Gastrocnemius medialis (tissue), 4 donors: ENCODE measurements at regions not wholly inside any gene's neighbourhood (a gene's known extent, or its start where the extent isn't known, plus 50 kb on each side); places are given as distances from the start of the nearest gene placed in this dataset.

ENCODE experiments used
- ATAC-seq, 2 donors: fragments of 150-250 bp; one replicate each; pipeline ENCODE4 v1.9.1; 2016
- DNase-seq, 2 donors: peaks; one replicate each; pipeline ENCODE4 v3.0.0-alpha.2; 2019
- H3K27ac ChIP-seq, 4 donors: fragments of 200-600 bp; sonication (generic); 1 replicate in 1 of 4; 2 replicates in 3 of 4; pipeline ENCODE4 v1.5.1; 2016 to 2018; ENCODE audit warnings: mild to moderate bottlenecking in 2 of 4, moderate library complexity in 1 of 4
- H3K27me3 ChIP-seq, 3 donors: fragments of 200-600 bp; sonication (generic) in 2 of 3; 1 replicate in 1 of 3; 2 replicates in 2 of 3; pipeline versions ENCODE4 v1.5.1 to v1.6.0; 2016 to 2019; ENCODE audit warnings: mild to moderate bottlenecking in 1 of 3, moderate library complexity in 1 of 3
- H3K36me3 ChIP-seq, 2 donors: fragments of 200-600 bp; sonication (generic) in 1 of 2; one replicate each; pipeline ENCODE4 v1.5.1; 2017 to 2018
- H3K4me1 ChIP-seq, 2 donors: fragments of 200-600 bp; sonication (generic) in 1 of 2; one replicate each; pipeline ENCODE4 v1.5.1; 2016 to 2017; ENCODE audit warnings: mild to moderate bottlenecking in 2 of 2
- H3K4me3 ChIP-seq, 4 donors: fragments of 200-600 bp; sonication (generic) in 3 of 4; 1 replicate in 1 of 4; 2 replicates in 3 of 4; pipeline ENCODE4 v1.5.1; 2016 to 2019; ENCODE audit warnings: mild to moderate bottlenecking in 2 of 4
- H3K9me3 ChIP-seq, 3 donors: fragments of 200-600 bp; sonication (generic) in 2 of 3; 1 replicate in 1 of 3; 2 replicates in 2 of 3; pipeline ENCODE4 v1.5.1; 2016 to 2019
- CTCF ChIP-seq, 5 experiments: fragments of 450-650 bp in 3 of 5; fragments of 200-600 bp in 2 of 5; sonication (generic) in 2 of 5; IDR thresholded peaks in 4 of 5; conservative IDR thresholded peaks in 1 of 5; 1 replicate in 4 of 5; 2 replicates in 1 of 5; pipeline ENCODE4 v1.5.1; 2016 to 2019; ENCODE audit warnings: antibody characterized with exemption in 5 of 5, mild to moderate bottlenecking in 3 of 5, moderate library complexity in 3 of 5
- POLR2A ChIP-seq, 2 donors: fragments of 450-650 bp; IDR thresholded peaks; one replicate each; pipeline ENCODE4 v1.6.1; 2017; ENCODE audit warnings: antibody characterized with exemption in 2 of 2, mild to moderate bottlenecking in 2 of 2, moderate library complexity in 2 of 2
- in situ Hi-C, 4 donors: fragments of 200-750 bp; cut with MboI; loops; one replicate each; pipeline versions ENCODE4 v1.15.0 to v1.8.0; 2017; ENCODE audit warnings: low sequenced_read_pairs in 4 of 4
- intact Hi-C: fragments of 100-400 bp; cut with DNase I; formaldehyde crosslinking; loops from one replicate; pipeline ENCODE4 v1.15.1; 2023; ENCODE audit warnings: low total_unique reads

DNA sequence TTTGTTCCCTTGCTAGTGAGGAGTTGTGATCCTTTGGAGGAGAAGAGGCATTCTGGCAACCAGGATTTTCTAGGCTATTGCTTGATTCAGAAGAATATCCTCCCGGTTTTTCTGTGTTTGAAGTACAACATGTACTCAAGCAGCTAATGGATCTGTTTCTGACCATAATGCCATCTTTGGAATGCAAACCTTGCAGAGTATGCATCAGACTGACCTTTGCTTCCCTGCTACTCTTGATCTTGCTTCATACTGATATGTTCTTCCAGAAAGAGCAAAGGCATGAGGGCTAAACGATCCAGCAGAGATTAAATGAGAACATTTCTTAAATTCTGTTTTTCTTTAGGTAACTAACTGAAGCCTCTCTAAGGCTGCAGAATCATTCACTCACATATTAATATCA is 265.4 kb upstream of the SLC7A11 start:
- no peak for ATAC-seq
- H3K36me3 ChIP-seq: no peaks in the 10 kb centered on the region
- H3K27me3 ChIP-seq: no peaks in the 10 kb centered on the region
- no peaks in the 10 kb centered on the region for H3K9me3 ChIP-seq
- in situ Hi-C loops: no loop called here
- TF ChIP-seq POLR2A (IDR thresholded peaks at IDR 0.05) (no peak), CTCF (IDR thresholded peaks at IDR 0.05 in 4 of 5, conservative IDR thresholded peaks at IDR 0.05 in 1 of 5) (no peak)
- no peaks in the 10 kb centered on the region for H3K4me1 ChIP-seq
- H3K27ac ChIP-seq: no peak overlapping the region
- intact Hi-C loops: no loop called here
- DNase-seq: no peak
- H3K4me3 ChIP-seq: no peak overlapping the region

DNA sequence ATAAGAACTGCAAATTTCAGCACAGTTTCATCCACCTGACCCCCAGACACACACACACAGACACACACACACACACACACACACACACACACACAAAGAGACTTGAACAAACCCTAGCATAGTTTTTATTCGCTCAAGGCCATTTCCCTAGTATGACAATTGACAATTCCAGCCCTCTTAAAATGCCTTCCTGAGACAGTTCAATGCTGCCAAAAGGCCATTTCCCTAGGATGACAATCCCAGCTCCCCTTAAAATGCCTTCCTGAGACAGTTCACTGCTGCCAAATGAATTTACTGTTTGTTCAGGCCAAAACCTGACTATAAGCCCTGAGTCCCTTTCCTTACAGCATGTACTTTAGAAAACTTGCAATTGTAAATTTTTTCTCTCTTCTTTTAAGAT is 259.5 kb upstream of the SLC7A11 start:
- Histone ChIP-seq H3K9me3 (no peaks in the 10 kb centered on the region), H3K27me3 (no peaks in the 10 kb centered on the region), H3K36me3 (no peaks in the 10 kb centered on the region), H3K4me3 (no peak overlapping the region), H3K27ac (no peak overlapping the region), H3K4me1 (no peaks in the 10 kb centered on the region)
- DNase-seq (no peak), ATAC-seq (no peak)
- intact Hi-C loops: no loop called here
- in situ Hi-C loops: no loop called here
- TF ChIP-seq CTCF (IDR thresholded peaks at IDR 0.05 in 4 of 5, conservative IDR thresholded peaks at IDR 0.05 in 1 of 5): no peak
- TF ChIP-seq POLR2A (IDR thresholded peaks at IDR 0.05): no peak

GRCh38 chr4:138500869-138501268 is 258.7 kb upstream of the SLC7A11 start:
- in situ Hi-C loops: no loop called here
- H3K9me3 ChIP-seq: no peaks in the 10 kb centered on the region
- intact Hi-C loops: no loop called here
- H3K4me3 ChIP-seq: no peak overlapping the region
- H3K36me3 ChIP-seq: no peaks in the 10 kb centered on the region
- DNase-seq: no peak
- no peak overlapping the region for H3K27ac ChIP-seq
- H3K27me3 ChIP-seq: no peaks in the 10 kb centered on the region
- no peaks in the 10 kb centered on the region for H3K4me1 ChIP-seq
- no peak for ATAC-seq
- TF ChIP-seq POLR2A (IDR thresholded peaks at IDR 0.05) (no peak), CTCF (IDR thresholded peaks at IDR 0.05 in 4 of 5, conservative IDR thresholded peaks at IDR 0.05 in 1 of 5) (no peak)

DNA sequence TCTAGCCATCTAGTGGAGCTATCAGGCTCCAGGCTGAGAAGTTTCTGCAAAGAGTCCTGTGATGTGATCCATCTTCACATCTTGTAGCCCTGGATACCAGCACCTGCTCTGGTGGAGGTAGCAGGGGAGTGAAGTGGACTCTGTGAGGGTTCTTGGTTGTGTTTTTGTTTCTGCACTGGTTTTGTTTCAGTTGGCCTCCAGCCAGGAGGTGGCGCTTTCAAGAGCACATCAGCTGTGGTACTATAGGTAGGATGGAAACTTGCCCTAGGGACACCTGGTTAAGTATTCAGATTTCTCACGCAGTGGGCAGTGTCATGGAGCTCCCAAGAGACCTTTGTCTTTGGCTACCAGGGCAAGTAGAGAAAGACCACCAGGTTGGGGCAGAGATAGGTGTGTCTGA is 257.5 kb upstream of the SLC7A11 start:
- Histone ChIP-seq H3K4me3 (no peak overlapping the region), H3K36me3 (no peaks in the 10 kb centered on the region), H3K27me3 (no peaks in the 10 kb centered on the region), H3K27ac (no peak overlapping the region), H3K9me3 (no peaks in the 10 kb centered on the region), H3K4me1 (no peaks in the 10 kb centered on the region)
- intact Hi-C loops (no loop called here), in situ Hi-C loops (no loop called here)
- DNase-seq (no peak), ATAC-seq (no peak)
- no peak for TF ChIP-seq CTCF (IDR thresholded peaks at IDR 0.05 in 4 of 5, conservative IDR thresholded peaks at IDR 0.05 in 1 of 5)
- no peak for TF ChIP-seq POLR2A (IDR thresholded peaks at IDR 0.05)

DNA sequence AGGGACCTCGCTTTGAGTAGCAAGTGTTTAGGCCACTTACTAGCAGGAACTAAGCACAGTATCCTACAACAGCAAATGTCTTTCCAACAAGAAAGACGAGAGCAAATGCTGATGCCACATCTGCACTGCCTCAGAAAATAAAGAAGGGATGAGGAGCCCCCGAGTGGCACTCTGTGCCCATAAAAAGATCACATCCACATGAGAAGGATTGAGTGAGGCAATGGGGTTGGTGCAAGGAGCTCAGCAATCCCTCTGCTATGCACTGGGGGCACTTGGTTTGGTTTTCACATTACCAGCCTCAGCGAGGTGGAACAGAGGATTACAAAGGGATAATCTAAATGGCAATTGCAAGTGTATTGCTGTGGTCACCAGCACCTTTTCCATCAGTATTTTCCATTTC is 252.8 kb upstream of the SLC7A11 start:
- no peaks in the 10 kb centered on the region for H3K36me3 ChIP-seq
- no peaks in the 10 kb centered on the region for H3K27me3 ChIP-seq
- H3K4me3 ChIP-seq: no peak overlapping the region
- in situ Hi-C loops: no loop called here
- H3K27ac ChIP-seq: no peak overlapping the region
- DNase-seq: no peak
- no peak for ATAC-seq
- TF ChIP-seq CTCF (IDR thresholded peaks at IDR 0.05 in 4 of 5, conservative IDR thresholded peaks at IDR 0.05 in 1 of 5): no peak
- TF ChIP-seq POLR2A (IDR thresholded peaks at IDR 0.05): no peak
- no peaks in the 10 kb centered on the region for H3K4me1 ChIP-seq
- intact Hi-C loops: no loop called here
- no peaks in the 10 kb centered on the region for H3K9me3 ChIP-seq
